ENCODE measurements at regions not wholly inside any gene's neighbourhood (a gene's known extent, or its start where the extent isn't known, plus 50 kb on each side); places are given as distances from the start of the nearest gene placed in this dataset.
"Not testable (repeated sequence)": the region's sequence is repeated elsewhere in the genome, so short reads cannot be mapped to it uniquely, and the experiment has no call there.

DNA sequence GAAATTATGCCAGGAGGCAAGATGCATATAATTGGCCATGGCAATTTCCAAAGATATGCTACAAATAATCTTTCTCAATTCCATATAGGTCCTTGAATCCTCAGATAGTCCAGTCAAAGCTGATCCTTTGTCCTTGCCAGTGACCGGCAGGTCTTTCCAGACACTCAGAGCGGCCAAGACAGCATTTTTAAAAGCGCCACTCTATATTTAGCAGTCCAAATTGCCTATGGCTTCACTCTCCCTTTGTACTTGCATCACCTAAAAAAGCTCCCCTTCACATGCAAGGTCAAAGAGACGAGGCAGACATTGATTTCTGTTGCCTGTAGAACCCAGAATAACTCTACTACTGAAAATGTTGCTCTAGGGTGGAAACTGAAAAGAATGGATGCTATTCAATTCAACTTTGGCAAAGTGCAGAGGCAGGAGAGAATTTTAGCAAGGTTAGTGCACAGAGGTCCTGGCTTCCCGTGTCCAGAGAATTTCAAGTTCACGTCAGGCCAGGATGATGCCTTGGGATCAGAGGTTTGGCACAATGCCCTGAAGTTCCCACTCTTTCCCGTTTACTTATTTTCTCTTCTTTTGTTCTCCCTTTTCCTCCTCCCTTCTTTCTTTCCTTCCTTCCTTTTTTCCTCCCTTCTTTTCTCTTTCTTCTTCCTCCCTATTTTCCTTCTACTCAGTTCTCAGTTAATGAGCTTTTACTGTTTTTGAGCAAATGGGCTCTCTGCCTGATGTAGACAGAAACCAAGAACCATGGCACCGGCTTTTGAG, 108.5 kb downstream of the KCNK1 start:
- DNase-seq = no peak

DNA sequence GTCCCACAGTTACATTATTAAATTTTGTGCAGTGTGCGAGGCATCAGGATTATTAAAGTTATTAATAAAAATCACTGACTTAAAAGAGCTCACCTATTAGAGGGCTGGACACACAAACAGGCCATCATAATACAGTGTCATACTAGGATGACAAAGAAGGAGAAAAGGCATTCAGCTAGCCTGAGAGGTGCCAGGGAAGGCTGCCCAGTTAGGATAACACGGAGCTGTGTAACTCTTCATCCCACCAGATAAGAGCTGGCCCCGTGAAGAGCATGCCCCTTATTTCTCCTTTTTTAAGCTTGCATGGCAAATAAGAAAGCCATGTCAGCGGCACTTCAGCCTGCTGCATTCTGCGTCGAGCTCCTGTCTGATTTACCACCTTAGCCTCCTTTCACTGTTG, 109.5 kb downstream of the KCNK1 start:
- no peak for DNase-seq

DNA sequence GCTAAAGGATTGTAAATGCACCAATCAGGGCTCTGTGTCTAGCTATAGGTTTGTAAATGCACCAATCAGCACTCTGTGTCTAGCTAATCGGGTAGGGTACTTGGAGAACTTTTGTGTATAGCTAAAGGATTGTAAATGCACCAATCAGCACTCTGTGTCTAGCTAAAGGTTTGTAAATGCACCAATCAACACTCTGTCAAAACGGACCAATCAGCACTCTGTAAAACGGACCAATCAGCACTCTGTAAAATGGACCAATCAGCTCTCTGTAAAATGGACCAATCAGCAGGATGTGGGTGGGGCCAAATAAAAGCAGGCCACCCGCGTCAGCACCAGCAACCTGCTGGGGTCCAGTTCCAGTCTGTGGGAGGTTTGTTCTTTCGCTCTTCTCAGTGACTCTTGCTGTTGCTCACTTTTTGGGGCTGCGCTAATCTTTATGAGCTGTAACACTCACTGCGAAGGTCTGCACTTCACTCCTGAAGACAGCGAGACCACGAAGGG, 110.3 kb downstream of the KCNK1 start:
- not testable (repeated sequence) for DNase-seq

GRCh38 chr1:233725423-233725822, 111.5 kb downstream of the KCNK1 start:
- no peak for DNase-seq

- no peak for DNase-seq
These were observed 114.8 kb downstream of the KCNK1 start for GRCh38 chr1:233728721-233729120.

GRCh38 chr1:233730380-233730779, 116.5 kb downstream of the KCNK1 start:
- DNase-seq = no peak

DNA sequence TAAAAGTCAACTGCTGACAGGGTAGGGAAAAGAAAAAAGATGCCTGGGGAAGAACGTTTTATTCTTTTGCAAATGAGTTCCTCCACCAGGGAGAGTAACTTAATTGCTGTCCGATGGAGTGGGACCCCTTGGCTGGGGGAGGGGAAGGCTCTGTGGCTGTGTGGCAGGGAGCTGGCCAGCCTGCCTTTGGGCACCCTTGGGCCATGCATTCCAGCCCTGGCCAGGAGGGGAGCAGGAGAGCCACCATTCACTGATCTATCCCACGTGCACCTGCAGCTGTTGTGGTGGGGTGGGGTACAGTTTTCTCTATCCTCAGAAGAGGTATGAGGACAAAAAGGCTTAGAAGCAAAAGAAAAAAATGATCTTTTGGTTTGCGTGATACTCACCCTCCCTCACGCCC, 116.9 kb downstream of the KCNK1 start:
- no peak for DNase-seq

GRCh38 chr1:233732206-233732605, 118.3 kb downstream of the KCNK1 start:
- no peak for DNase-seq

DNA sequence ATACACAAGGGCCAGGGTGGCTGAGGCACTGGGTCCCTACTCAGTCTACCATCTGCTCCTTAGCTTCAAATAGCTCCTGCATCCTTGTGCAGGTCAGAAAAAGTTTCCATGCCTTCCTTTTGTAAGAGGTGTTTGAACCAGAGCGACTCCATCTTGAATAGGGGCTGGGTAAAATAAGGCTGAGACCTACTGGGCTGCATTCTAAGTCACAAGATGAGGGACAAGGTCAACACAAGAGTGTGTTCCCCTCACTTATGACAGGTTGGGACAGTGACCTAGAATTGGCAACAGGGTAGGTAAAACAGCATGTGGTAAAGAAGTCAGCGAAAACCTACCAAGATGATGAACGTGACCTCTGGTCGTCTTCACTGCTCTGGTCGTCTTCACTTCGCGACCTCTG, 120.5 kb downstream of the KCNK1 start:
- DNase-seq = no peak

- DNase-seq = no peak
These were observed 121.4 kb downstream of the KCNK1 start for GRCh38 chr1:233735331-233735730.

- DNase-seq = no peak
These were observed 121.9 kb downstream of the KCNK1 start for GRCh38 chr1:233735847-233736246.

GRCh38 chr1:233737341-233737740, 123.4 kb downstream of the KCNK1 start:
- no peak for DNase-seq

- DNase-seq = no peak
These were observed 124.5 kb downstream of the KCNK1 start for GRCh38 chr1:233738396-233738795.

GRCh38 chr1:233738850-233739249, 124.9 kb downstream of the KCNK1 start:
- DNase-seq = no peak

GRCh38 chr1:233744779-233745513, 131.0 kb downstream of the KCNK1 start:
- no peak for DNase-seq

DNA sequence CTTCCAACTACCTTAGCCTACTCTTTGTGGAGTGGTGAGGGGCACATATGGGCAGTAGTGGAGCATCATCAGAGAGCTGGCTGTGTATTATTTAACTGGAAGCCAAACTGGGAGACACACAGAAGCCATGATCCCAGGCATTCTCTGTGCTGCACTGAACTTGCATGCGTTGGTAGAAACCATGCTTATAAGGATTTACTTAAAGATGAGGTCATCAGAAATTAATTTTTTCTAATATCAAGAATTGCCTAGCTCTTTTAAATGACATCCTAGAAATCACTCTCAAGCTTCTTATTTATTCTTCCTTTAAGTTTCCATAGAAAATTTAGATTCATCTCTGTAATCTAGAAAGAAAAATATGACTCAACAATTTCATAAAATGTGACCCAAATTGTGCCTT, 136.2 kb downstream of the KCNK1 start:
- no peak for DNase-seq

DNA sequence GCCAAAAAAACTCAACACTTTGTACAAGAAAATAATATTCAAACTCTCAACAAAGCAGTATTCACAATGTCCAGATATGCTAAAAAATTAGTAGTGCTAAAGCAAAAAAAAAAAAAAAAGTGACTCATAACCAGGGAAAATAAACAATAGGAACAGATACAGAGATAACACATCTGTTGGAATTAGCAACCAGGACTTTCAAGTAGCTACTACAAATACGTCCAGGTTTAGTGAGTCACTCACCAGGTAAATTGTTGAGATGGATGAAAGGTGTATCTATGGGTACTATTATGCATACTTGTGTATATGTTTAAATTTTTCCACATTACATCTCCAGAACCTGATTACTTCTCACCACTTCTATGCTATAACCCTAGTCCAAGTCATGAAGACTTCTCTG, 144.8 kb upstream of the SLC35F3 start:
- no peak for DNase-seq

GRCh38 chr1:233764304-233764703, 140.2 kb upstream of the SLC35F3 start:
- not testable (repeated sequence) for DNase-seq

DNA sequence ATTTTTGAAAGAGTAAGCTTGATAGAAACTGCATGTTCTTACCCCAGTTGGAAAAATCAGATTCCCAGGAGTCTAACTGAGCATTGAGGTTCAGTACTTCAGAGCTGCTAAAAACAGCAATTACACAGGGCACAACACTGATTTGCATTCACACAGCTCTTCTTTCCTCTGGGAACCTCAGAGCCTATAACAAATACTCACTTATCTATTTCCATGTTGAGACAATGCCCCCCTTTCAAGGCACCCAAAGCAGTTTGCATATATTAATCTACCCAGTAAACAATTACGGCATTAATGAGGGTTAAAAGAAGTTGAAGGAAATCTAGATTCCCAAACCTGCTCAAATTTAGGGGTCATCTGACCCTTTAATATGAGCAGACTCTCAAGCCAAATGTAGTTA, 126.9 kb upstream of the SLC35F3 start:
- no peak for DNase-seq

GRCh38 chr1:233780049-233780448, 124.4 kb upstream of the SLC35F3 start:
- DNase-seq = no peak

DNA sequence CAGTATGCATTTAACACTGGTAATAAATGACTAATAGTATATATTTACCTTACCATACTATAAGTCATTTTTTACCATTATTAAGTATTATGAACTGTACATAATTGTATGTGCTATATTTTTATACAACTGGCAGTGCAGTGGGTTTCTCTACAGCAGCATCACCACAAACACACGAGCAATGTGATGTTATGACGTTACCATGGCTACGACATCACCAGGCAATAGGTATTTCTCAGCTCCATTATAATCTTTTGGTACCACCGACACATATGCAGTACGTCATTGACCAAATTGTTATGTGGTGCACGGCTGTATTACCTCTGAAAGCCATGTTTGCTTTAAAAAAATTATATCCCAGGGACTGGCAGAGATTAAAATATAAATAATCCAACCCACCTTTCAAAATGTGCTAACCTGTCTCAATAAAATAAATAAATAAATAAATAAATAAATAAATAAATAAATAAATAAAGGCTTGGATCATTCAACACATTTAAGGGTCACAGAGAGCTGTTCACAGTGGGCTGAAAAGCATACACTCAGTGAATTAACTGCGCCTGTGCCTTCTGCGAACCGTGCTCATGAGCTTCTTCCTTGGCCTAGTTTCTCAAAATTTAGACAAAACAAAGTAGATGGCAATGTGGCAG, 121.4 kb upstream of the SLC35F3 start:
- no peak for DNase-seq

DNA sequence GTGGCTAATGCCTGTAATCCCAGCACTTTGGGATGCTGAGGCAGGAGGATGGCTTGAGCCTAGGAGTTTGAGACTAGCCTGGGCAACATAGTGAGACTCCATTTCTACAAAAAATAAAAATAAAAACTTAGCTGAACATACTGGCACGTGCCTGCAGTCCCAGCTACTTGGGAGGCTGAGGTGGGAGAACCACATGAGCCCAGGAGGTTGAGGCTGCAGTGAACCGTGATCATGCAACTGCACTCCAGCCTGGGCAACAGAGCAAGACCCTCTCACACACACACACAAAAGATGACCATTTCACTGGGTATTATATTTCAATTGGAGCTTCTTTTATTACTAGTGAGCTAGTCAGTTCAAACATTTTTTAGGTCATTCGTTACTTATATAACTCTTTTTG, 116.9 kb upstream of the SLC35F3 start:
- DNase-seq = no peak

GRCh38 chr1:233788687-233789086, 115.8 kb upstream of the SLC35F3 start:
- no peak for DNase-seq

GRCh38 chr1:233790121-233790520, 114.4 kb upstream of the SLC35F3 start:
- DNase-seq = no peak
